ENCODE measurements at regions not wholly inside any gene's neighbourhood (a gene's known extent, or its start where the extent isn't known, plus 50 kb on each side); places are given as distances from the start of the nearest gene placed in this dataset.

DNA sequence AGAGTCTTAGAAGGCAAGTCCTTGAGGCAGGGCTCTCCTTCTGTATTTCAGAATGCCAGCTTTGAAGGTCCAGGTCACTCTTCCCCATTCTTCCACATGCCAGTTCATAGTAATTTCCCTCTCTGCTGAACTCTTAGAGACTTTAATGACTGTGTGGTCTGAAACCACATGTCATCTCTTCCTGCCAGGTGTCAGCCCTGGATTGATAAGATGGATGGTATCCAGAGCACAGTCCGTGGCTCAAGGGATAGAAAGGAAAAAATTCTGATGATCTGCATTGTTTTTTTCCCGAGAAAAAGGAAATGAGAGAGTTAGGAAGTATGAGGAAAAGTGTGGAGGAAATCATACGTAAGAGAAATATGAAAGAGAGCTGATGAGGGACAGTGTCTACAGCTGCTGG, 250.9 kb downstream of the TPBG start:
- TF ChIP-seq, protein P1, sequence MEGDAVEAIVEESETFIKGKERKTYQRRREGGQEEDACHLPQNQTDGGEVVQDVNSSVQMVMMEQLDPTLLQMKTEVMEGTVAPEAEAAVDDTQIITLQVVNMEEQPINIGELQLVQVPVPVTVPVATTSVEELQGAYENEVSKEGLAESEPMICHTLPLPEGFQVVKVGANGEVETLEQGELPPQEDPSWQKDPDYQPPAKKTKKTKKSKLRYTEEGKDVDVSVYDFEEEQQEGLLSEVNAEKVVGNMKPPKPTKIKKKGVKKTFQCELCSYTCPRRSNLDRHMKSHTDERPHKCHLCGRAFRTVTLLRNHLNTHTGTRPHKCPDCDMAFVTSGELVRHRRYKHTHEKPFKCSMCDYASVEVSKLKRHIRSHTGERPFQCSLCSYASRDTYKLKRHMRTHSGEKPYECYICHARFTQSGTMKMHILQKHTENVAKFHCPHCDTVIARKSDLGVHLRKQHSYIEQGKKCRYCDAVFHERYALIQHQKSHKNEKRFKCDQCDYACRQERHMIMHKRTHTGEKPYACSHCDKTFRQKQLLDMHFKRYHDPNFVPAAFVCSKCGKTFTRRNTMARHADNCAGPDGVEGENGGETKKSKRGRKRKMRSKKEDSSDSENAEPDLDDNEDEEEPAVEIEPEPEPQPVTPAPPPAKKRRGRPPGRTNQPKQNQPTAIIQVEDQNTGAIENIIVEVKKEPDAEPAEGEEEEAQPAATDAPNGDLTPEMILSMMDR (IDR thresholded peaks at IDR 0.05), result no peak
- no peak for TF ChIP-seq POLR2A (IDR thresholded peaks at IDR 0.05)

All from esophagus squamous epithelium (tissue), 4 donors.